MM.1S (cell line): ENCODE measurements at regions not wholly inside any gene's neighbourhood (a gene's known extent, or its start where the extent isn't known, plus 50 kb on each side); places are given as distances from the start of the nearest gene placed in this dataset.

ENCODE experiments used
- DNase-seq: peaks from one replicate; pipeline ENCODE4 v3.0.0-alpha.2; 2015
- H2AFZ ChIP-seq: fragments of 300-600 bp; sonication (generic); 2 replicates; pipeline ENCODE4 v1.6.0; 2016; ENCODE audit warnings: antibody characterized with exemption, low read length
- H3F3A ChIP-seq: fragments of 300-600 bp; sonication (generic); 2 replicates; pipeline ENCODE4 v1.6.1; 2016; ENCODE audit warnings: mild to moderate bottlenecking, antibody characterized with exemption, low read length, moderate library complexity, mixed read lengths; ENCODE audit not compliant: insufficient read depth
- H3K27ac ChIP-seq: fragments of 300-600 bp; sonication (generic); 2 replicates; pipeline ENCODE4 v1.5.1; 2016; ENCODE audit warnings: mild to moderate bottlenecking, low read length
- H3K27me3 ChIP-seq: fragments of 300-600 bp; sonication (generic); replicated peaks from 2 replicates; pipeline ENCODE4 v1.6.0; 2016; ENCODE audit warnings: low read length; ENCODE audit not compliant: insufficient read depth
- H3K36me3 ChIP-seq: fragments of 300-600 bp; sonication (generic); replicated peaks from 2 replicates; pipeline ENCODE4 v1.6.1; 2016; ENCODE audit warnings: mild to moderate bottlenecking, low read length, mixed read lengths; ENCODE audit not compliant: insufficient read depth
- H3K4me1 ChIP-seq: fragments of 300-600 bp; sonication (generic); 2 replicates; pipeline ENCODE4 v1.6.1; 2016; ENCODE audit warnings: low read length, mixed read lengths
- H3K4me2 ChIP-seq: fragments of 300-600 bp; sonication (generic); 2 replicates; pipeline ENCODE4 v1.6.0; 2016; ENCODE audit warnings: low read depth, low read length
- H3K4me3 ChIP-seq: fragments of 300-600 bp; sonication (generic); 2 replicates; pipeline ENCODE4 v1.5.1; 2016; ENCODE audit warnings: low read length, mixed read lengths
- H3K79me2 ChIP-seq: fragments of 300-600 bp; sonication (generic); 2 replicates; pipeline ENCODE4 v1.6.1; 2016; ENCODE audit warnings: mixed run types, low read length, mixed read lengths
- H3K9ac ChIP-seq: fragments of 300-600 bp; sonication (generic); 2 replicates; pipeline ENCODE4 v1.6.1; 2016; ENCODE audit warnings: low read length, mixed read lengths
- H3K9me2 ChIP-seq: fragments of 300-600 bp; sonication (generic); replicated peaks from 2 replicates; pipeline ENCODE4 v1.6.1; 2016; ENCODE audit warnings: mild to moderate bottlenecking, low read length, mixed read lengths; ENCODE audit not compliant: insufficient read depth
- H3K9me3 ChIP-seq: fragments of 300-600 bp; sonication (generic); replicated peaks from 2 replicates; pipeline ENCODE4 v1.6.1; 2016; ENCODE audit warnings: mild to moderate bottlenecking, low read length, mixed read lengths; ENCODE audit not compliant: insufficient read depth
- H4K20me1 ChIP-seq: fragments of 300-600 bp; sonication (generic); 2 replicates; pipeline ENCODE4 v1.6.1; 2016; ENCODE audit warnings: mild to moderate bottlenecking, low read length, moderate library complexity, mixed read lengths; ENCODE audit not compliant: insufficient read depth
- EZH2 ChIP-seq: fragments of 300-600 bp; sonication (generic); optimal IDR thresholded peaks from 2 replicates; pipeline ENCODE3; 2017; ENCODE audit warnings: low read depth, mild to moderate bottlenecking, antibody characterized with exemption, low read length, mixed read lengths
- EZH2phosphoT487 ChIP-seq: fragments of 300-600 bp; sonication (generic); IDR thresholded peaks from 2 replicates; pipeline ENCODE4 v1.6.1; 2018; ENCODE audit warnings: antibody characterized with exemption, low read length
- TF ChIP-seq, protein P1 (sequence below): fragments of 300-600 bp; sonication (generic); IDR thresholded peaks from 2 replicates; pipeline ENCODE4 v1.5.1; 2016; ENCODE audit warnings: antibody characterized with exemption, low read length, mixed read lengths

DNA sequence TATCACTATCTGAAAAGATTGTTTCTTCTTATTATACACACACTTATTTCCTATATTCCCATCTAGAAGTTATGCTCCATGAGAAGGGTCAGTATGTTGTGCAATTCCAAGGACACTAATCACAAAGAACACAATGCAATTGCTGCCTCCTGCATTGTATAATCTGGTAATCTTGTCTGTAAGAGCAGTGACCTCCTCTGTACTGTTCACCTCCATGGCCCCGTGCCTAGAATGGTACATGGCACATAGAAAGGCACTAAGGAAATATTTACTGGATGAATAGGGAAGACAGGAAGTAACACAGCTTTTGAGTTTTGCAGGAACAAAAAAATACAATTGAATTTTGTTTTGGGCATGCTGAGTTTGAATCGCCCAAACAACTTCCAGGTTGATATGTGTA, 214.6 kb upstream of the SALL1 start:
- DNase-seq: no peak
- H3K9me2 ChIP-seq: no peaks in the 10 kb centered on the region
- no peaks in the 10 kb centered on the region for H3K36me3 ChIP-seq
- H3K4me2 ChIP-seq: no peak overlapping the region
- H3K79me2 ChIP-seq: no peaks in the 10 kb centered on the region
- H4K20me1 ChIP-seq: no peaks in the 10 kb centered on the region
- H3K9ac ChIP-seq: no peak overlapping the region
- H3K27me3 ChIP-seq: no peaks in the 10 kb centered on the region
- no peak overlapping the region for H2AFZ ChIP-seq
- H3K4me1 ChIP-seq: no peaks in the 10 kb centered on the region
- H3K4me3 ChIP-seq: no peak overlapping the region
- H3K27ac ChIP-seq: no peak overlapping the region
- no peaks in the 10 kb centered on the region for H3F3A ChIP-seq
- no peaks in the 10 kb centered on the region for H3K9me3 ChIP-seq
- TF ChIP-seq EZH2phosphoT487: no peak
- TF ChIP-seq, protein P1, sequence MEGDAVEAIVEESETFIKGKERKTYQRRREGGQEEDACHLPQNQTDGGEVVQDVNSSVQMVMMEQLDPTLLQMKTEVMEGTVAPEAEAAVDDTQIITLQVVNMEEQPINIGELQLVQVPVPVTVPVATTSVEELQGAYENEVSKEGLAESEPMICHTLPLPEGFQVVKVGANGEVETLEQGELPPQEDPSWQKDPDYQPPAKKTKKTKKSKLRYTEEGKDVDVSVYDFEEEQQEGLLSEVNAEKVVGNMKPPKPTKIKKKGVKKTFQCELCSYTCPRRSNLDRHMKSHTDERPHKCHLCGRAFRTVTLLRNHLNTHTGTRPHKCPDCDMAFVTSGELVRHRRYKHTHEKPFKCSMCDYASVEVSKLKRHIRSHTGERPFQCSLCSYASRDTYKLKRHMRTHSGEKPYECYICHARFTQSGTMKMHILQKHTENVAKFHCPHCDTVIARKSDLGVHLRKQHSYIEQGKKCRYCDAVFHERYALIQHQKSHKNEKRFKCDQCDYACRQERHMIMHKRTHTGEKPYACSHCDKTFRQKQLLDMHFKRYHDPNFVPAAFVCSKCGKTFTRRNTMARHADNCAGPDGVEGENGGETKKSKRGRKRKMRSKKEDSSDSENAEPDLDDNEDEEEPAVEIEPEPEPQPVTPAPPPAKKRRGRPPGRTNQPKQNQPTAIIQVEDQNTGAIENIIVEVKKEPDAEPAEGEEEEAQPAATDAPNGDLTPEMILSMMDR: no peak
- TF ChIP-seq EZH2: no peak

DNA sequence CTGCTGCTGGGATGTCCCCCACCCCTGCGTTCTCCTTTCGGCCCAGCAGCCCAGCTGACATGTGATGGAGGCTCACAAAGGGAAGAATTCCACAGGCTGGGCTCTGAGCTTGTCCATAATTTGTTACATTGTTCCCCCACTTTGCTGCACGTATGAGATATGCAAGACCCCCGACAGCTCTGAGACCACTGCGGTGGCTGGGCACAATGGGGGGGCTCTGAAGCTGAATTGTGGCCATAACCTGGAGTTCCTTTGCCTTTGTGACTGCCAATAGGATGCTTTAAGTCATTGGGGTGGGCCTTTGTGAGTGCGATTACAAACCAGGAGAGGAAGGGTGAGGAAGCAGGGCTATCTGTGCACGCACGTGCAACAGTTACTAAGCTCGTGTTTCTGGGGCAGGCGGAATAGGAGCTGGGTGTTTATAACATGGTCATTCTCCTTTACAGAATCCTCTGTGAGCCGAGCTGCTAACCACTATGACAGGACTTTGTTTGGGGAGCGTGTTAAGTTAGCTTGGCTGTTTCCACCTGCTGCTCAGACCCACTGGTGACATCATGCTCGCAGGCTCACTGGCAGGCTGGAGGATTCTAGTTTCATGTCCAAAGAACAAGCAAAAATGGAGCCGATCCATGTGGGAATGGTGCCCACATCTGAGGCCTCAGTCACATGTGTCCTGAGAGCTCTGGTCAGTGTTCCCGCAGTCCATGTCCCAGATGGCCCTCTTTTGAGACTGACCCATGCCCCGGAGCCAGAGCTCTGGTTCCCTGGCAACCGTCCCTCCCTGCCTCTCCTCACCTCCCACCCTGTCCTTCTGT, 208.3 kb upstream of the SALL1 start:
- H3K4me2 ChIP-seq: no peak overlapping the region
- H3K27ac ChIP-seq: no peak overlapping the region
- H3K9ac ChIP-seq: no peak overlapping the region

DNA sequence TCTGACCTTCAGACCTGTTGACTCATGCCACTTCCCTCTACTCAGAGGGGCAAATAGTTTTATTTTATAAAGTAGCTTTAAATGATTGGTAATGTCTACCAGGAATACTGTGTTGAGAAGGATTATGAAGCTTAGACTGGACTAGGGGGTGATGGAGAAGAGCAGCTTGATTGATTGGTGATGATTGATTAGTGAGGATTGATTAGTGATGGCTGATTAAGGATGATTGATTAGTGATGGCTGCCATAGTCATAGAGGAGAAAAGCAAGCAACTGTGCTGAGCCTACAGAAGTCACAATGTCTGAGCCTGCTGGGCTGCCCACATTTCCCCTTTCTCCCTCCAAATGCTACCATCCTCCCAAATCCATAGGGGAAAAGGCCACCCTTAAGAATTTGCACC, 206.8 kb upstream of the SALL1 start:
- no peak for DNase-seq
- Histone ChIP-seq H3K79me2 (no peaks in the 10 kb centered on the region), H3K4me3 (no peak overlapping the region), H3K9me3 (no peaks in the 10 kb centered on the region), H4K20me1 (no peaks in the 10 kb centered on the region), H3F3A (no peaks in the 10 kb centered on the region), H2AFZ (no peak overlapping the region), H3K27ac (no peak overlapping the region), H3K9ac (no peak overlapping the region), H3K27me3 (no peaks in the 10 kb centered on the region), H3K4me1 (no peaks in the 10 kb centered on the region), H3K36me3 (no peaks in the 10 kb centered on the region), H3K4me2 (no peak overlapping the region), H3K9me2 (no peaks in the 10 kb centered on the region)
- TF ChIP-seq EZH2 (no peak), EZH2phosphoT487 (no peak)
- TF ChIP-seq, protein P1: no peak

More for the DNA sequence above, 208.3 kb upstream of the SALL1 start:
- no peaks in the 10 kb centered on the region for H3K9me3 ChIP-seq
- H3K9me2 ChIP-seq: no peaks in the 10 kb centered on the region
- no peaks in the 10 kb centered on the region for H4K20me1 ChIP-seq
- TF ChIP-seq EZH2phosphoT487 (no peak), EZH2 (no peak)
- TF ChIP-seq, protein P1: no peak
- H3F3A ChIP-seq: no peaks in the 10 kb centered on the region
- H3K4me3 ChIP-seq: no peak overlapping the region
- H3K36me3 ChIP-seq: no peaks in the 10 kb centered on the region
- H2AFZ ChIP-seq: no peak overlapping the region
- H3K27me3 ChIP-seq: no peaks in the 10 kb centered on the region
- H3K79me2 ChIP-seq: no peaks in the 10 kb centered on the region
- H3K4me1 ChIP-seq: no peaks in the 10 kb centered on the region
- no peak for DNase-seq
